ENCODE measurements at regions not wholly inside any gene's neighbourhood (a gene's known extent, or its start where the extent isn't known, plus 50 kb on each side); places are given as distances from the start of the nearest gene placed in this dataset.

- no peaks in the 10 kb centered on the region for H3K27me3 ChIP-seq (replicated peaks in 1 of 4; ENCODE audit: control insufficient read depth in 3 of 4, extremely low read depth in 1 of 4, insufficient read depth in 3 of 4, low read length in 3 of 4)
- H3K79me1 ChIP-seq (ENCODE audit: low read depth, low read length) = no peaks in the 10 kb centered on the region
- no peaks in the 10 kb centered on the region for H3K23me2 ChIP-seq (ENCODE audit: low read depth, low read length)
- 94% methylated on average over 26 of the region's 37 CpGs; no CpG with 5 or more reads in 1 of the 2 experiments for WGBS, 2 experiments (ENCODE audit: extremely low coverage in 1 of 2, insufficient coverage in 1 of 2, insufficient read length in 1 of 2, insufficient replicate concordance in 2 of 2, low coverage in 1 of 2, low lambda C conversion rate in 2 of 2, missing lambda C conversion rate in 1 of 2)
- no peaks in the 10 kb centered on the region for H3K36me3 ChIP-seq (ENCODE audit: control insufficient read depth in 2 of 4, insufficient read depth in 4 of 4, low read length in 3 of 4)
- H3K4me2 ChIP-seq (ENCODE audit: insufficient read depth in 1 of 2, low read depth in 2 of 2, low read length in 2 of 2) = no peak overlapping the region
- no peak overlapping the region for H2AK5ac ChIP-seq (ENCODE audit: low read depth, low read length)
- no peak overlapping the region for H2BK20ac ChIP-seq (ENCODE audit: low read length)
- ChIA-PET CTCF (ENCODE audit: partially characterized antibody) (no interaction called here), POLR2A (ENCODE audit: partially characterized antibody) (no interaction called here)
- H3K18ac ChIP-seq (ENCODE audit: extremely low read depth, low read length) = no peak overlapping the region
- H4K5ac ChIP-seq (ENCODE audit: insufficient read length, low read depth, low read length) = no peak overlapping the region
- H3K4ac ChIP-seq (replicated peaks; ENCODE audit: insufficient read length, low read depth, low read length) = no peak overlapping the region
- H3K4me1 ChIP-seq (replicated peaks in 1 of 4; ENCODE audit: control insufficient read depth in 3 of 4, insufficient read depth in 4 of 4, low read length in 3 of 4) = no peaks in the 10 kb centered on the region
- H2BK15ac ChIP-seq (ENCODE audit: low read length) = no peak overlapping the region
- no peak overlapping the region for H4K91ac ChIP-seq (replicated peaks; ENCODE audit: insufficient read length, low read length)
- H3K79me2 ChIP-seq (ENCODE audit: control insufficient read depth in 1 of 2, insufficient read depth in 2 of 2, low read length in 2 of 2) = no peaks in the 10 kb centered on the region
- H3K56ac ChIP-seq (replicated peaks; ENCODE audit: insufficient read length, low read depth, low read length) = no peak overlapping the region
- no peak overlapping the region for H3K23ac ChIP-seq (ENCODE audit: insufficient read length)
- DNase-seq (ENCODE audit: low read depth in 1 of 2, low spot score in 2 of 2) = no peak
- no peaks in the 10 kb centered on the region for H4K20me1 ChIP-seq (replicated peaks in 1 of 2; ENCODE audit: control insufficient read depth in 1 of 2, insufficient read depth in 2 of 2, low read length in 2 of 2)
- H2AFZ ChIP-seq (ENCODE audit: low read length) = no peak overlapping the region
- no peak overlapping the region for H3K9ac ChIP-seq (replicated peaks in 1 of 4; ENCODE audit: extremely low read depth in 1 of 4, low read depth in 3 of 4, low read length in 3 of 4)
- H3K27ac ChIP-seq (ENCODE audit: low read depth, low read length) = no peak overlapping the region
- no peak overlapping the region for H3K4me3 ChIP-seq (ENCODE audit: extremely low read depth in 1 of 4, insufficient read depth in 2 of 4, low read depth in 3 of 4, low read length in 4 of 4)
- no peak overlapping the region for H2BK5ac ChIP-seq (ENCODE audit: low read depth, low read length)
- H4K8ac ChIP-seq (ENCODE audit: extremely low read depth, insufficient read depth, low read length) = no peak overlapping the region
- H3K14ac ChIP-seq (ENCODE audit: insufficient read length) = no peak overlapping the region
- peaks cover 3 to 7% of the 10 kb centered on the region in 2 experiments; a peak in 1 of 4 replicates for H3K9me3 ChIP-seq (ENCODE audit: insufficient read depth in 2 of 2, low read depth in 1 of 2, low read length in 1 of 2)
- H2BK120ac ChIP-seq (replicated peaks; ENCODE audit: low read depth, low read length) = no peak overlapping the region
- no peak for FAIRE-seq
- H2BK12ac ChIP-seq (ENCODE audit: low read depth, low read length) = no peak overlapping the region
- no peak for TF ChIP-seq PHF8 (conservative IDR thresholded peaks at IDR 0.05; ENCODE audit: low read depth, low read length)
- no peak for TF ChIP-seq CTCF (IDR thresholded peaks at IDR 0.05; ENCODE audit: control extremely low read depth in 1 of 3, insufficient read depth in 1 of 3, low read depth in 1 of 3, low read length in 3 of 3)
- TF ChIP-seq NANOG (IDR thresholded peaks at IDR 0.05; ENCODE audit: insufficient read depth, low read depth, low read length, poor library complexity, severe bottlenecking) = no peak
- TF ChIP-seq TEAD4 (IDR thresholded peaks at IDR 0.05; ENCODE audit: low read depth, low read length) = no peak
- TF ChIP-seq POLR2AphosphoS5 (IDR thresholded peaks at IDR 0.05; ENCODE audit: low read depth, low read length) = no peak
- no peak for TF ChIP-seq BRCA1 (IDR thresholded peaks at IDR 0.05; ENCODE audit: low read depth, low read length)
- no peak for TF ChIP-seq NRF1 (IDR thresholded peaks at IDR 0.05; ENCODE audit: low read depth, low read length)
- no peak for TF ChIP-seq EZH2 (IDR thresholded peaks at IDR 0.05; ENCODE audit: low read depth, low read length, severe bottlenecking)
Measured at GRCh38 chr13:68984688-68985319, 1122.8 kb upstream of the ATXN8OS start.

Measured in H1 (cell line).